ENCODE measurements at regions not wholly inside any gene's neighbourhood (a gene's known extent, or its start where the extent isn't known, plus 50 kb on each side); places are given as distances from the start of the nearest gene placed in this dataset.

GRCh38 chr2:118227698-118228508, 139.6 kb downstream of the INSIG2 start:
- 35% methylated on average over 6 of the region's 6 CpGs for WGBS (ENCODE audit: missing lambda C conversion rate)
- TF ChIP-seq HOXA7 (CRISPR knock-in tag; IDR thresholded peaks at IDR 0.05), result no peak
- no peak for TF ChIP-seq CHD4 (IDR thresholded peaks at IDR 0.05; ENCODE audit: borderline replicate concordance)
- no peak for TF ChIP-seq ZFP36 (IDR thresholded peaks at IDR 0.05; ENCODE audit: borderline replicate concordance, partially characterized antibody)
- no peak for TF ChIP-seq NFE2L2 (conservative IDR thresholded peaks at IDR 0.05; ENCODE audit: low read length)
- TF ChIP-seq MAZ (IDR thresholded peaks at IDR 0.05; ENCODE audit: borderline replicate concordance, low read depth, low read length), result no peak
- no peak for TF ChIP-seq RFX5 (IDR thresholded peaks at IDR 0.05)
- TF ChIP-seq POLR2AphosphoS2 (conservative IDR thresholded peaks at IDR 0.05; ENCODE audit: low read length), result no peak
- no peak for TF ChIP-seq HES2 (IDR thresholded peaks at IDR 0.05)
- TF ChIP-seq RNF2 (IDR thresholded peaks at IDR 0.05; ENCODE audit: borderline replicate concordance, low read depth), result no peak
- TF ChIP-seq RARB (CRISPR knock-in tag; IDR thresholded peaks at IDR 0.05), result no peak
- TF ChIP-seq HEYL (CRISPR knock-in tag; IDR thresholded peaks at IDR 0.05), result no peak
- TF ChIP-seq BHLHE40 (IDR thresholded peaks at IDR 0.05; ENCODE audit: low read depth, low read length), result no peak
- no peak for TF ChIP-seq SREBF2 (IDR thresholded peaks at IDR 0.05)
- POLR2A ChIA-PET, result no interaction called here
- FAIRE-seq, result no peak
- no peak overlapping the region for H3K27ac ChIP-seq
- DNase-seq (ENCODE audit: low read depth in 1 of 2, low spot score in 1 of 2), result no peak
- H3K9me3 ChIP-seq, result no peaks in the 10 kb centered on the region
- no peaks in the 10 kb centered on the region for H3K4me1 ChIP-seq
- ATAC-seq, result no peak
- no peak overlapping the region for H3K4me2 ChIP-seq
- H3K4me3 ChIP-seq, result no peak overlapping the region
- CTCF ChIA-PET, result interaction anchor here (0.6 to 1.9 kb wide), 8 partner anchors 8 to 654 kb away, joined by 3 to 5 read pairs (median 3); no protein-coding TSS in a partner anchor

GRCh38 chr2:118225666-118226065, 137.4 kb downstream of the INSIG2 start:
- ChIA-PET CTCF (interaction anchor here (1.3 kb wide), 1 partner anchor 630 kb away, joined by 4 read pairs; no protein-coding TSS in a partner anchor), POLR2A (no interaction called here)
- FAIRE-seq (no peak), ATAC-seq (no peak), DNase-seq (ENCODE audit: low read depth in 1 of 2, low spot score in 1 of 2) (no peak)
- H3K4me2 ChIP-seq, result no peak overlapping the region
- TF ChIP-seq CHD2 (IDR thresholded peaks at IDR 0.05; ENCODE audit: low read length, partially characterized antibody) (no peak), RAD21 (conservative IDR thresholded peaks at IDR 0.05 in 1 of 2, IDR thresholded peaks at IDR 0.05 in 1 of 2) (no peak), CBX2 (IDR thresholded peaks at IDR 0.05; ENCODE audit: borderline replicate concordance, low read depth) (no peak)
- H3K27ac ChIP-seq, result no peak overlapping the region
- no peaks in the 10 kb centered on the region for H3K4me1 ChIP-seq
- 44% methylated on average over 9 of the region's 9 CpGs for WGBS (ENCODE audit: missing lambda C conversion rate)
- H3K9me3 ChIP-seq, result no peaks in the 10 kb centered on the region
- H3K4me3 ChIP-seq, result no peak overlapping the region

GRCh38 chr2:118224895-118225311, 136.6 kb downstream of the INSIG2 start:
- 64% methylated on average over 15 of the region's 15 CpGs for WGBS (ENCODE audit: missing lambda C conversion rate)
- no peak for ATAC-seq

More at GRCh38 chr2:118224895-118225311, 136.6 kb downstream of the INSIG2 start:
- TF ChIP-seq KDM1A (IDR thresholded peaks at IDR 0.05; ENCODE audit: low read depth) (no peak), ZFP36 (IDR thresholded peaks at IDR 0.05; ENCODE audit: borderline replicate concordance, partially characterized antibody) (no peak), ESRRA (IDR thresholded peaks at IDR 0.05; ENCODE audit: borderline replicate concordance, low read length) (no peak), SMC3 (IDR thresholded peaks at IDR 0.05) (no peak), CBX8 (IDR thresholded peaks at IDR 0.05) (no peak), RFX5 (IDR thresholded peaks at IDR 0.05) (no peak), RAD21 (conservative IDR thresholded peaks at IDR 0.05 in 1 of 2, IDR thresholded peaks at IDR 0.05 in 1 of 2) (no peak), MYC (IDR thresholded peaks at IDR 0.05; ENCODE audit: borderline replicate concordance, low read length) (no peak), MAZ (IDR thresholded peaks at IDR 0.05; ENCODE audit: borderline replicate concordance, low read depth, low read length) (no peak), CEBPB (IDR thresholded peaks at IDR 0.05) (no peak), CTCF (IDR thresholded peaks at IDR 0.05) (no peak), CBX2 (IDR thresholded peaks at IDR 0.05; ENCODE audit: borderline replicate concordance, low read depth) (no peak), E2F6 (IDR thresholded peaks at IDR 0.05; ENCODE audit: borderline replicate concordance, low read depth) (no peak), ZC3H11A (IDR thresholded peaks at IDR 0.05) (no peak), FOSL2 (IDR thresholded peaks at IDR 0.05) (no peak), FOSL2 (CRISPR knock-in tag; IDR thresholded peaks at IDR 0.05) (no peak)
- Histone ChIP-seq H3K27ac (no peak overlapping the region), H3K9me3 (no peaks in the 10 kb centered on the region), H3K4me3 (no peak overlapping the region), H3K4me2 (no peak overlapping the region), H3K4me1 (no peaks in the 10 kb centered on the region)
- ChIA-PET CTCF (interaction anchor here (1.3 kb wide), 1 partner anchor 631 kb away, joined by 4 read pairs; no protein-coding TSS in a partner anchor), POLR2A (no interaction called here)
- DNase-seq (ENCODE audit: low read depth in 1 of 2, low spot score in 1 of 2) (no peak), FAIRE-seq (no peak)
